Uterus (tissue), 2 donors: ENCODE measurements at regions not wholly inside any gene's neighbourhood (a gene's known extent, or its start where the extent isn't known, plus 50 kb on each side); places are given as distances from the start of the nearest gene placed in this dataset.

Source experiments
- CTCF ChIP-seq, 4 experiments: fragments of 200-600 bp in 2 of 4; fragments of 450-650 bp in 2 of 4; sonication (generic) in 2 of 4; IDR thresholded peaks; one replicate each; pipeline ENCODE4 v1.5.1; 2016 to 2019; ENCODE audit warnings: antibody characterized with exemption in 4 of 4, mild to moderate bottlenecking in 2 of 4, moderate library complexity in 1 of 4
- POLR2A ChIP-seq, 2 donors: fragments of 450-650 bp; IDR thresholded peaks; one replicate each; pipeline ENCODE4 v1.6.1; 2016; ENCODE audit warnings: antibody characterized with exemption in 2 of 2, mild to moderate bottlenecking in 1 of 2, moderate library complexity in 1 of 2

GRCh38 chr1:178649582-178650350 is 75.3 kb upstream of the RALGPS2 start:
- TF ChIP-seq CTCF (IDR thresholded peaks at IDR 0.05), result no peak
- no peak for TF ChIP-seq POLR2A (IDR thresholded peaks at IDR 0.05)
